ENCODE measurements at regions not wholly inside any gene's neighbourhood (a gene's known extent, or its start where the extent isn't known, plus 50 kb on each side); places are given as distances from the start of the nearest gene placed in this dataset.

DNA sequence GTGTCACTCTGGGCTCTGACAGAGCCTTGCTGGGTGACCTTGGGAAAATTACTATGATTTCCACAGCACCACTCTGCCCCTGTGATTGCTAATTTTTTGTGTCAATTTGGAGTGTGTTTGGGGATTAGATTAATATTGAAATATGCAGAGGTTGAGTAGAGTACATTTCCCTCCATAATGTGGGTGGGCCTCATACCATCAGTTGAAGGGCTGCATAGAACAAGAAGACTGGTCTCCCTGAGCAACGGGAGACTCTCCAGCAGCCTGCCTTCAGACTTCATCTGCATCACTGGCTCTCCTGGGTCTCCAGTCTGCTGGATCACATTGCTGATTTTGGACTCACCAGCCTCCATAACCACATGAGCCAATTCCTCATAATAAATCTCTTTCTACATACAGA, 313.7 kb downstream of the TNS1 start:
- DNase-seq (ENCODE audit: low read depth): no peak

DNA sequence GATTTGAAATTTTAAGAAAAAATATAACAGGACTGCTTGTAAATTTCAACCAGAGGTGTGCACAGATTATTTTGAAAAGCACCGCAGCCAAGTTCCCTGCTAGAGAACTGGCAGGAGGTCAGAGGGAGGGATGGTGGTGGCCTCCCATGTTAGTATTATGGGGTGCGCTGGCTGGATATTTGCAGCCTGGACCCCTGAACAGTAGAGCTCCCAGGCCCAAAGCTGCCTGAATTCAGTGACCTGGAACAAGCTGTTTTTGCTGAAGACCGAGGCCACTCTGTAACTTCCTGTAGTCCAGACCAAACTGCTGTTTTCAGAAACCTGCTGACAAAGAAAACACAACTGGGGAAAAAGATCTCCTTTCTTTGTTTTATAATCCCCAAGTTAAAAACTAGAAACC, 314.3 kb downstream of the TNS1 start:
- no peak for DNase-seq (ENCODE audit: low read depth)

GRCh38 chr2:217687771-217688170, 315.0 kb downstream of the TNS1 start:
- no peak for DNase-seq (ENCODE audit: low read depth)

DNA sequence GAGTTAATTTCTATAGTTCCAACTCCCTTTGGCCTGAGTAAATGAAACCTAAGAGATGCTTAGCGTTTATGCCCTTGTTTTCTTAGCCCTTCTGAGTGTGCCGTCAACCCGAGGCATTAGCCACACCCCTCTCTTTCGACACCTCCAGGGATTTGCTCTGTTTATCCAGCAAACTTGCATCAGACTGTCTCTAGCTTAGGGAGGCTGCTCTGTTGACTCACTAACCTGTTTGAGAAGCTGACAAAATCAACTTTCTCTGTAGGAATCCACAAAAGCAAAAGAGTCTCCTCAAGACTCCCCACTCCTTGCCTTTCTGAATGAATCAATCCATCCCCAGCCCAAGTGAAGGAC, 317.6 kb downstream of the TNS1 start:
- no peak for DNase-seq (ENCODE audit: low read depth)

DNA sequence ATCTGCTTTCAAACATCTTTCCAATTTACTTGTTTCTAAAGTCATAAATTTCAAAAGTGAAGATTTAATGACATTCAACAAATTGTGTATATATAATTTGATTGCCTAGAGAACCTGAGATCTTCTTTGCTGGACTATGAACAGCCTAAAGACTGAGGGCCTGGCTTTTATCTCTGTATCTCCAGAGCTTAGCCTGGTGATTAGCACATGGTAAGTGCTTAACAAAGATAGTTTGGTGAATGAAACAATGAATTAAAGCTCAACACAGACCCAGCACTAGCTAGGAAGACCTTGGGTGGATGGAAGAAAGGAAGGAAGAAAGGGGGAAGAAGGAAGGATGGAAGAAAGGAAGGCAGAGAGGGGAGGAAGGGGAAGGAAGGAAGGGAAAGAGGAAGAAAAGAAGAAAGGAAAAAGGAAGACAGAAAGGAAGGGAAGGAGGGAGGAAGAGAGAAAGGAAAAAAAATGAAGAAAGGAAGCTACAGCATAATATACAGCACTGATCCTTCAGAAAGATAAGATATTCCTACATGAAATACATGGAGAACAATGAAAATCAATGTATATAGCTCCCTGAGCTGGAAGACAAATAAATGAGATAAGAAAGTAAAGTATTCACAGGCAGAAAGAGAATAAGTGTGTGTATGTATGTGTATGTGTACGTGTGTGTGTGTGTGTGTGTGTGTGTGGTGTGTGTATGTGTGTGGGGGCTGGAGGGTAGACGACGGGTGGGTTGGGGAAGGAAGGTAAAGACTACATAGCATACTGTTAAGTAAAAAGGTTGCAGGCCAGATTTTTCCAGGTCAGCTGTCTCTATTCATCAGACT, 318.2 kb downstream of the TNS1 start:
- no peak for DNase-seq (ENCODE audit: low read depth)

DNA sequence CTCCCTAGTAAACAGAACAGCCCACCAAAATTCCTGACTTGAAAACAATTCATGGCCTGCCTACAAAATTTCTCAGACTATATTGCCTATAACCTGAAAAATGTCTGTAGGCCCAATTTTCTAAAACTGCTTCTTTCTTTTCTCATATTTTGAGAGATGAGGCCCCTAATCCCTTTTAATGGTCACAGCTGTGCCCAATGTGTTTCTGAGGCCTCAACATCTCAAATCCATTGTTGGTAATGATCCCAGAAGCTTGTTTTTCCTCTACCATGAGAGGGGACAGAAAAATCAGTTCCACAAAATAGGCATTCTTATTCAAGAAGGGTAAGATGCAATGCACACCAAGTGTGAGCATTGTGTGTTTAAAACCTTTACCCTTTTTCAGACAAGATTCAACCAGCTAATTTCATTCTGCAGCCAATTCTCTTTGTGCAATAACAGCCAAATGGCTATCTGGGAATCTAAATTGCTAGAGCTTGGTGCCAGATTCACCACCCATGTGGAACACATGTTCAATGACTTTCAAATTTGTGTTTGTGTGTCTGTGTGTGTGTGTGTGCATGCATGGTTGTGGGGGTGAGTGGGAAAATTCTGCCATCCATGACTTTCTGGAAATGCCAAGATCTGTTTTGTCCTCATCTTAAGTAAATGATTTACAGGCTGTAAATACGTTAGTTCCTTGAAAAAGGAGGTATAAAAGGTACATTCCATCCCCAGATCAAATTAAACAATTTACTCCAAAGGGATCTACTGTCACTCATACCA, 319.5 kb downstream of the TNS1 start:
- DNase-seq (ENCODE audit: low read depth): no peak

GRCh38 chr2:217681791-217682190, 321.0 kb downstream of the TNS1 start:
- no peak for DNase-seq (ENCODE audit: low read depth)

GRCh38 chr2:217680381-217680780, 322.4 kb downstream of the TNS1 start:
- no peak for DNase-seq (ENCODE audit: low read depth)

- no peak for DNase-seq (ENCODE audit: low read depth)
These were observed 329.2 kb downstream of the TNS1 start for GRCh38 chr2:217673627-217674026.

- DNase-seq (ENCODE audit: low read depth): no peak
These were observed 330.3 kb downstream of the TNS1 start for GRCh38 chr2:217672472-217672871.

DNA sequence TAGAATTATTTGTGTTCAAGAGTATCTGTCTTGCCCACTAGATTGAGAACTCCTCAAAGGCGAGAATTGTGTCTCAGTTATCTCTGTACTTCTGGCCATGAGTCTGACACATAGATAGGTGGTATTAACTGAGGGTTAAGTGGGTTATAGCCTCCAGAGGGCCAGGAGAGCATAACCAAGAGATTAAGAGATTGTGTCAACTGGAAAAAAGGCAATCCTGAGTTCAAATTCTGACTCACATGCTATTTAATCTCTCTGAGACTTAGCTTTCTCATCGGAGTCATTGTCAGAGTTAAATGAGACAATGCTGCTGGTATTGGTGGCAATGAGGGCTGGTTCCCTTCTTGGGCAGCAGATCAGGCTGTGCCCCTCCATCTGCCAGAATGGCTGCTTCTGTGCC, 330.9 kb downstream of the TNS1 start:
- no peak for DNase-seq (ENCODE audit: low read depth)

DNA sequence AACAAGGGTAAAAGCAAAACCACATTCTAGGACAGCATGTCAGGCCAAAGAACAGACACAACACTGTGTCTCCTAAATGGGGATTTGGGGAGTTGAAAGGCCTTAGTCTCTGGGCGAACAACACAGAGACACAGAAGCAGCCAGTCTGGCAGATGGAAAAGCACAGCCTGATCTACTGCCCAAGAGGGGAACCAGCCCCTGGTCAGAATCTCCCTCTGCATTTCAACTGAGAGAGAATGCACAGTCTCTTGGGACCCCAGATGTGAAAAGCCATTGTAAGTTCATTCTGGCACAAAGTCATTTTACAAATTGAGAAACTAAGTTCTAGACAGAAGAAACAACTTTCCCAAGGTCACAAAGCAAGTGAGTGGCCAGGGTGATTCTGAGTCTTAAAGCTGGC, 331.7 kb downstream of the TNS1 start:
- DNase-seq (ENCODE audit: low read depth): no peak

GRCh38 chr2:217669831-217670230, 333.0 kb downstream of the TNS1 start:
- no peak for DNase-seq (ENCODE audit: low read depth)

DNA sequence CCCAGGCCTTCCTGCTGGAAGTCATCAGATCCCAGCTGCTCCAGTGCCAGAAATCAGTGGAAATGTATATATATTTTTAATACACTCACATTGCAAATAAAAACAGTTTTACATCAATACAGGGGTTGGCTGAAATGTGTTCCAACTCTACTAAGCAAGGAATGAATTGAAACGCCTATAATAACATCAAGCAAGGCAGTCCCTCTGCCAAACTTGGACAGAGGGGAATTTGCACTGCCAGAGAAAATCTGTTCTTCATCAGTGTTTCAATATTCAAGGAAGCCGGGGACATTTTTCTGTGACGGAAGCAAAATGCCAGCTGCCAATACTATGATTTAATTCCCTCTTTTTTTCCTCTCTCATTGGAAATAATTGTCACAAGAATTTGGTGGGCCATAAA, 335.3 kb downstream of the TNS1 start:
- DNase-seq (ENCODE audit: low read depth): no peak

DNA sequence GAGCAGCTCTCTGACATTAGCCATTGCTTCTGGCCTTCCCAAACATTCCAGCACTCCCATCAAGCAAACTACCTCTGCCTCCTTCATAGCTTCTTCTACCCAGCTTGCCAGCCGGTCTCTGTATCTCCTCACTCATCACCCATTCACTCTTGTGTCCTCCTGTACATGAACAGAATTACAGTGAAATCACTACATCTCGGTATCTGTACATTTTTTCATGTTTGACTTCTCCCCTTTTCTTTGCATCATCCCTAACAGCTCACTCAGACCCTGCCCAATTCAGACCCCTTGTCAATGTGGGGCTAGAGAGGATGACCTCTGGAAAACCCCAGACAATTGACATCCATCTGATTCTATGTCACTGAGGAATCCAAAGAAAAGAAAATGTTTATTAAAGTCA, 335.8 kb downstream of the TNS1 start:
- DNase-seq (ENCODE audit: low read depth): no peak

DNA sequence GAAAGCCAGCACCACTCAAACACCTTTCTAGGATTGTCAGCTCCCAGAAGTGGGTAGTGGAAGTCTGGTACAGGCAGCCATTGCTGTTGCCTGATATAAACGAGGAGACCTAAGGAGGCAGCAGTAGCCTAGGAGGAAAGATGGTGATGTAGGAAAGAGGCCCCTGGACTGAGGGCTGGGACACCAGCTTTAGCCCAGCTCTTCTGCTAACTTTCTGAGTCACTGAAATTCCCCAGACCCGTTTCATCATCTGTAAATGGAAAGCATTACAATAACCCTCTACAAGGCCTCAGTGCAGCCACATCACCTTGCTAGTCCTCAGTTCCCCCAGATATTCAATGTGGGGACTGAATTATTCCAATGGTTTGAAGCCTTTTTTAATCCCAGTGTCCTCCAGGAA, 336.5 kb downstream of the TNS1 start:
- no peak for DNase-seq (ENCODE audit: low read depth)

DNA sequence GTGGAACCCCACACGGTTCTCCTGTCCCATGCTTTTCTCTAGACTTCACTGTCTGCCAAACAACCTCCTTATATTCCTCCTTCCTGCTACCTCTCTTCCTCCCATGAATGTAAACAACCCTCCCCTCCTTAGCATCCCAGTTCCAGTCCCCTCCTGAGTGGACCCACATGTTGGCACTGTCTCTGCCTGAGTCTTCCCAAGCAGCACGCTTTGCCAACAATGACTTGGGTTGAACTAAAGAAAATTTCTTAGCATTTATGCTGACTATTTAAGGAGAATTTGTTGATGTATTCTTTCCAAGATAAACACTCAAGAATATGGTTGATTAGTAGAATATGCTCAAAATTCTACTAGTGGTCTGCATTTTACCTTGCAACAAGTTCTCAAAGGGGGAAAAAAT, 338.0 kb downstream of the TNS1 start:
- no peak for DNase-seq (ENCODE audit: low read depth)

DNA sequence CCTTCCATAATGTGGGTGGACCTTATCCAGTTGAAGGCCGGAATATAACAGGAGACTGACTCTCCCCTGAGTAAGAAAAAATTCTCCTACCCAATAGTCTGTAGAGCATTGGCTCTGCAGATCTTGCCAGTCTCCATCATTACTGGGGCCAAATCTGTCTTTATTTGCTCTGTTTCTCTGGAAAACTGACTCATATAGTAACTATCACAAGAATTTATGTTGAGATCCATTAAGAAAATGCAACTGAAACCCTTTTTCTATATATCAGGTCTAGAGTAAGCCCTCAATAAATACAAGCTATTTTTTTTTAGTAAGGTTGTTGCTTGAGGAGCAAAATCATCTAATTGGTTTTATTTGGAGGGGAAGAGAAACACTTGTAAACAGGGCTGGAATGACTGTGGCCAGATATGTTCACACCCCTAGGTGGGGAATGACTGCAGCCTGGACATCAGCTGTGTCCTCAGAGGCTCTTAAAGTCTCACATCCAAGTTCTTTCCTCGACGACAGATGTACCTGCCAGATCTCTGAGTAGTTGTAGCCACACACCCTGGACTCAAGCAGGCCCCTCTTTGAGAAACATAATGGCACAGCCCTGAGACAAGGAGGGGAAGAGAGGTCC, 339.7 kb downstream of the TNS1 start:
- DNase-seq (ENCODE audit: low read depth): no peak

DNA sequence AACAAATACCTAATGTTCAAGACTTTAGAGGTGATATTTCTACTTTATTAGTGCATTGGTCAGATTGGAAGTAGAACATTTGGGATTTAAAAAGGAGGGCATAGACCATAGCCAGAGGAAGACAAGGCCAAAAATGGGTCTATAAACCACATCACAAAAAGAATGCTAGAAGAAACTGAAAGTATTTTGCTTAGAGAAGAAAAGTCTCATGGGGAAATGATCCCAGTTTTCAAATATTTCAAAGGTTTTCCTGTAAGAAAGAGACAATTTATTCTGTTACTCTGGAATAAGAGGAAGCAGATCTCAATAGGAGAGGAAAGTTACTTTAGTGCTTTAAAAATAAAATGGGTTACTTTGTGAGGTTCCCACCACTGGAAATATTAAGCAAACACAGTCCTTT, 341.4 kb downstream of the TNS1 start:
- no peak for DNase-seq (ENCODE audit: low read depth)

GRCh38 chr2:217660423-217660822, 342.4 kb downstream of the TNS1 start:
- DNase-seq (ENCODE audit: low read depth): no peak

DNA sequence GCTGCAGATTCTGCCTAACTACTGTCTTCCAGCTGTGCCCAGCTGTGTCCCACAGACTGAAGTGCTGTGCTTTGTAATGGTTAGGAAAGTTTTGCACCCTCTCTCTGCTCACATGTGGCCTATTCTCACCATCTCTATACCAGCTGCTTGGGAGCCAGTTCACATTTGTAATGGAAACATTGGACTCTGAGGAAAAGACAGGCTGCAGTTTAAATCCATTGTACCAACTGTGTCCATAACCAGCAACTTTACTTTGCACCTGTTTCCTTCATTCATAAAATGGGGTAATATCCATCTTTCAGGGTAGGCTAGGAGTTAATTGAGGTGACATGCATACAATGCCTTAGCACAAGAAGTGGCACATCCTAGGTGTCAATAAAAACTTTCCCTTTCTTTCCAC, 344.0 kb downstream of the TNS1 start:
- no peak for DNase-seq (ENCODE audit: low read depth)

- DNase-seq (ENCODE audit: low read depth): no peak
These were observed 345.5 kb downstream of the TNS1 start for GRCh38 chr2:217657252-217657651.

GRCh38 chr2:217656316-217656715, 346.5 kb downstream of the TNS1 start:
- no peak for DNase-seq (ENCODE audit: low read depth)

All from stimulated activated CD4-positive, alpha-beta T cell treated with anti-CD3 and anti-CD28 coated beads, Interleukin-2, amount 100 ng/mL, for 4 hours (primary cell).